OCI-LY1 (cell line): ENCODE measurements at regions not wholly inside any gene's neighbourhood (a gene's known extent, or its start where the extent isn't known, plus 50 kb on each side); places are given as distances from the start of the nearest gene placed in this dataset.

Experiments used
- EZH2 ChIP-seq: fragments of 200-600 bp; sonication (generic), shearing (Covaris generic); IDR thresholded peaks from 2 replicates; pipeline ENCODE4 v1.8.0; 2017; ENCODE audit warnings: borderline replicate concordance, mixed run types, mild to moderate bottlenecking, antibody characterized with exemption, low read length, moderate library complexity, mixed read lengths
- TF ChIP-seq, protein P1 (sequence below): fragments of 200-600 bp; sonication (generic), shearing (Covaris generic); IDR thresholded peaks from 2 replicates; pipeline ENCODE4 v1.5.1; 2017; ENCODE audit warnings: mild to moderate bottlenecking, antibody characterized with exemption, low read length, moderate library complexity, mixed read lengths

DNA sequence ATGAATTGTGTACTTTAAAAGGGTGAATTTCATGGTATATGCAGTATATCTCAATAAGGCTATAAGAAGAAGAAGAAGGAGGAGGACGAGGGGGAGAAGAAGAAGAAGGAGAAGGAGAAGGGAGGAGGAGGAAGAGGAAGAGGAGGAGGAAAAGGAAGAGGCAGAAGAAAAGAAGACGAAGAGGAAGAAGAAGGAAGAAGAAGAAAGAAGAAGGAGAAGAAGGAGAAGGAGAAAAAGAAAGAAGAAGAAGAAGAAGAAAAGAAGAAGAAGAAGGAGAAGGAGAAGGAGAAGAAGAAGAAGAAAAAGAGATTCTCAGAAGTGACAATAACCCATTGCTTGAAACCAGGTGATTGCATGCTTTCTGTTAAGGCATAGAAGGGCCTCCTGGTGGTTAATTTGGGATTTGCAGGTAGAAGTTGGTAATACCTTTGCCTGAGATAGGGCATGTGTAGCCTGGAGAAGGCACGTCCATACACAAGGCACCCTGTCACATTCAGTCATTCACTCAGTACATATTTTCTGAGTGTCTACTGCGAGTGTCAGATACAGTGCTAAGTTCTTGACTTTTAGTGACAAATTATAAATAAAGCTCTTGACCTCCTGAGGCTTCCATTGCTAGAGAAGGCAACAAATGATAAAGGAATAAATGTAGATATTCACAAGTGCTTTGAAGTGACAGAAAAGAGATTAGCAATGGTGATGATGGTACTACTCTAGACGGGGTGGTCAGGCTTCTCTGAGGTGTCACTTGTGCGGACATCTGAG, 231.3 kb downstream of the NPR3 start:
- TF ChIP-seq EZH2, result no peak
- TF ChIP-seq, protein P1, sequence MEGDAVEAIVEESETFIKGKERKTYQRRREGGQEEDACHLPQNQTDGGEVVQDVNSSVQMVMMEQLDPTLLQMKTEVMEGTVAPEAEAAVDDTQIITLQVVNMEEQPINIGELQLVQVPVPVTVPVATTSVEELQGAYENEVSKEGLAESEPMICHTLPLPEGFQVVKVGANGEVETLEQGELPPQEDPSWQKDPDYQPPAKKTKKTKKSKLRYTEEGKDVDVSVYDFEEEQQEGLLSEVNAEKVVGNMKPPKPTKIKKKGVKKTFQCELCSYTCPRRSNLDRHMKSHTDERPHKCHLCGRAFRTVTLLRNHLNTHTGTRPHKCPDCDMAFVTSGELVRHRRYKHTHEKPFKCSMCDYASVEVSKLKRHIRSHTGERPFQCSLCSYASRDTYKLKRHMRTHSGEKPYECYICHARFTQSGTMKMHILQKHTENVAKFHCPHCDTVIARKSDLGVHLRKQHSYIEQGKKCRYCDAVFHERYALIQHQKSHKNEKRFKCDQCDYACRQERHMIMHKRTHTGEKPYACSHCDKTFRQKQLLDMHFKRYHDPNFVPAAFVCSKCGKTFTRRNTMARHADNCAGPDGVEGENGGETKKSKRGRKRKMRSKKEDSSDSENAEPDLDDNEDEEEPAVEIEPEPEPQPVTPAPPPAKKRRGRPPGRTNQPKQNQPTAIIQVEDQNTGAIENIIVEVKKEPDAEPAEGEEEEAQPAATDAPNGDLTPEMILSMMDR, result peak; percentile 69
